PC-3 (cell line): ENCODE measurements at regions not wholly inside any gene's neighbourhood (a gene's known extent, or its start where the extent isn't known, plus 50 kb on each side); places are given as distances from the start of the nearest gene placed in this dataset.

Source experiments
- ATAC-seq: fragments of 200-7000 bp; cut with Tn5 transposase; 2 replicates; pipeline ENCODE4 v1.9.1; 2020; ENCODE audit warnings: mild to moderate bottlenecking, moderate library complexity
- BruUV-seq: library from RNA; stranded (reverse); fragments of 400-500 nt; replicated peaks from 2 replicates; lab custom pipeline; 2021; lab: Mats Ljungman, UMichigan
- CTCF ChIA-PET: fragments of 300-600 bp; sonication (Branson Sonifier 250); formaldehyde crosslinking; loops from one replicate; lab custom pipeline; 2022; ENCODE audit warnings: antibody characterized with exemption; lab: Charles Lee
- POLR2A ChIA-PET: fragments of 300-600 bp; sonication (Branson Sonifier 250); formaldehyde crosslinking; loops from one replicate; lab custom pipeline; 2022; ENCODE audit warnings: antibody characterized with exemption; ENCODE audit not compliant: unreplicated experiment; lab: Charles Lee
- DNase-seq: peaks from one replicate; pipeline ENCODE4 v3.0.0-alpha.2; 2015
- H2AFZ ChIP-seq: fragments of 300-600 bp; sonication (generic); 2 replicates; pipeline ENCODE4 v1.6.0; 2016; ENCODE audit warnings: antibody characterized with exemption, low read length
- H3F3A ChIP-seq: fragments of 300-600 bp; sonication (generic); one replicate; pipeline ENCODE4 v1.6.0; 2017; ENCODE audit warnings: antibody characterized with exemption, low read length, control low read depth, mild to moderate bottlenecking; ENCODE audit not compliant: unreplicated experiment
- H3K27ac ChIP-seq: fragments of 300-600 bp; sonication (generic); 2 replicates; pipeline ENCODE4 v1.5.1; 2016; ENCODE audit warnings: mild to moderate bottlenecking, low read length
- H3K27me3 ChIP-seq: fragments of 300-600 bp; sonication (generic); 2 replicates; pipeline ENCODE4 v1.6.1; 2016; ENCODE audit warnings: low read length, mixed read lengths
- H3K36me3 ChIP-seq: fragments of 300-600 bp; sonication (generic); 2 replicates; pipeline ENCODE4 v1.6.1; 2016; ENCODE audit warnings: low read depth, mixed run types, low read length, mixed read lengths
- H3K4me1 ChIP-seq: fragments of 300-600 bp; sonication (generic); 2 replicates; pipeline ENCODE4 v1.5.1; 2016; ENCODE audit warnings: low read length; ENCODE audit not compliant: insufficient read depth
- H3K4me2 ChIP-seq: fragments of 300-600 bp; sonication (generic); 2 replicates; pipeline ENCODE4 v1.6.0; 2016; ENCODE audit warnings: low read length
- H3K4me3 ChIP-seq: fragments of 300-600 bp; sonication (generic); 2 replicates; pipeline ENCODE4 v1.5.1; 2016; ENCODE audit warnings: mild to moderate bottlenecking, low read length, mixed read lengths
- H3K79me2 ChIP-seq: fragments of 300-600 bp; sonication (generic); 2 replicates; pipeline ENCODE4 v1.6.1; 2017; ENCODE audit warnings: low read length, mixed read lengths
- H3K9ac ChIP-seq: fragments of 300-600 bp; sonication (generic); 2 replicates; pipeline ENCODE4 v1.6.0; 2016; ENCODE audit warnings: mild to moderate bottlenecking, low read length
- H3K9me2 ChIP-seq: fragments of 300-600 bp; sonication (generic); replicated peaks from 2 replicates; pipeline ENCODE4 v1.6.1; 2016; ENCODE audit warnings: mixed run types, low read length, mixed read lengths
- H3K9me3 ChIP-seq: fragments of 300-600 bp; sonication (generic); 2 replicates; pipeline ENCODE4 v1.6.1; 2016; ENCODE audit warnings: low read length, mixed read lengths
- H4K20me1 ChIP-seq: fragments of 300-600 bp; sonication (generic); 2 replicates; pipeline ENCODE4 v1.6.1; 2016; ENCODE audit warnings: low read length, mixed read lengths
- CTCF ChIP-seq: fragments of 300-600 bp; sonication (generic); conservative IDR thresholded peaks from 2 replicates; pipeline ENCODE4 v1.5.1; 2017; ENCODE audit warnings: antibody characterized with exemption, low read depth, mild to moderate bottlenecking, low read length
- EZH2 ChIP-seq: fragments of 300-600 bp; sonication (generic); IDR thresholded peaks from one replicate; pipeline ENCODE4 v1.6.1; 2017; ENCODE audit warnings: antibody characterized with exemption, mild to moderate bottlenecking, low read length; ENCODE audit not compliant: unreplicated experiment
- EZH2phosphoT487 ChIP-seq: fragments of 300-600 bp; sonication (generic); IDR thresholded peaks from 2 replicates; pipeline ENCODE4 v1.6.1; 2018; ENCODE audit warnings: mild to moderate bottlenecking, antibody characterized with exemption, low read length, borderline replicate concordance
- intact Hi-C: fragments of 100-400 bp; cut with micrococcal nuclease; formaldehyde crosslinking; loops from 2 replicates; pipeline ENCODE4 v1.9.0; 2023

GRCh38 chr7:29622335-29623265 lies 59.0 kb downstream of the PRR15 start:
- Histone ChIP-seq H3K4me1 (peaks cover 43% of the 10 kb centered on the region), H3K9me2 (no peaks in the 10 kb centered on the region), H3K27me3 (no peaks in the 10 kb centered on the region), H2AFZ (peak overlapping the region; percentile 47), H3K79me2 (no peaks in the 10 kb centered on the region), H3K9ac (peak overlapping the region; percentile 56), H3K9me3 (no peaks in the 10 kb centered on the region), H3F3A (peaks cover 5% of the 10 kb centered on the region), H3K36me3 (no peaks in the 10 kb centered on the region), H3K4me2 (peak overlapping the region; percentile 76), H3K27ac (peak overlapping the region; percentile 80), H3K4me3 (peak overlapping the region; percentile 45), H4K20me1 (no peaks in the 10 kb centered on the region)
- ChIA-PET POLR2A (no interaction called here), CTCF (no interaction called here)
- peak; percentile 23; the same call in 1 of the 2 replicates for TF ChIP-seq CTCF
- TF ChIP-seq EZH2phosphoT487, result no peak
- peak; percentile 88 for ATAC-seq
- intact Hi-C loops, result loop anchor here (1.0 to 2.0 kb wide), 3 partner anchors 14 to 172 kb away; partner anchors contain the start of gene PRR15
- DNase-seq, result peak; percentile 94
- BruUV-seq, result TSS peak; percentile 95

- Histone ChIP-seq H3K9ac (no peak overlapping the region), H3K9me2 (no peaks in the 10 kb centered on the region), H3K79me2 (no peaks in the 10 kb centered on the region), H3K4me2 (peak overlapping the region; percentile 32; the same call in 1 of the 2 replicates), H3K4me1 (peaks cover 46% of the 10 kb centered on the region), H3K4me3 (no peak overlapping the region), H3K36me3 (no peaks in the 10 kb centered on the region), H3K9me3 (no peaks in the 10 kb centered on the region), H2AFZ (no peak overlapping the region), H4K20me1 (no peaks in the 10 kb centered on the region), H3K27me3 (no peaks in the 10 kb centered on the region), H3K27ac (peak overlapping the region; percentile 80), H3F3A (peaks cover 5% of the 10 kb centered on the region)
- CTCF ChIA-PET, result no interaction called here
- DNase-seq, result peak; percentile 87
- POLR2A ChIA-PET, result no interaction called here
- intact Hi-C loops, result loop anchor here (2.0 kb wide), 1 partner anchor 15 kb away; no protein-coding TSS in a partner anchor
- TF ChIP-seq CTCF, result no peak
- TF ChIP-seq EZH2, result no peak
- TF ChIP-seq EZH2phosphoT487, result no peak
- no TSS peak for BruUV-seq
- ATAC-seq, result peak; percentile 11; the same call in 1 of the 2 replicates
Observed at GRCh38 chr7:29623973-29624372, 60.3 kb downstream of the PRR15 start.

DNA sequence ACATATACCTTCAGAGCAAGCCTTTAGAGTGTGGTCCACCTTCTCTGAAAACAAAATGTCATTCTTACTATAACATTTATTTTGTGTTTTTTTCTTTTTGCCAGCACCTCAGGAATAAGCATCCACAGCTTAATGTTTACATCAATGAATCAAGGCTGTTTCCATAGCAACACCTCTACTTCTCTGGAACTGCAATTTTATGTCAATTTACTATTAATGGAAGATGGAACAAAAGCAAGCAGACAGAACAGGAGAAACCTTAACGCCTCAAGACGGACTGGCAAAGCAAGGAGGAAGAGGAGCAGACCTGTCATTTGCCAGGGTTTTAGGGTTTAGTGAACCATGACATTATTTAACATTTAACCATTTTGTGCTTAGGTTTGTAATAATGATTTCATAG lies 63.1 kb downstream of the PRR15 start:
- Histone ChIP-seq H3K4me2 (no peak overlapping the region), H3K4me3 (no peak overlapping the region), H3K79me2 (no peaks in the 10 kb centered on the region), H3K36me3 (no peaks in the 10 kb centered on the region), H3K4me1 (peaks cover 35% of the 10 kb centered on the region), H3K9me2 (no peaks in the 10 kb centered on the region), H3K27ac (no peak overlapping the region), H3F3A (peaks cover 5% of the 10 kb centered on the region), H2AFZ (no peak overlapping the region), H4K20me1 (no peaks in the 10 kb centered on the region), H3K27me3 (no peaks in the 10 kb centered on the region), H3K9ac (no peak overlapping the region), H3K9me3 (no peaks in the 10 kb centered on the region)
- no peak for ATAC-seq
- intact Hi-C loops, result no loop called here
- BruUV-seq, result no TSS peak
- TF ChIP-seq CTCF (no peak), EZH2 (no peak), EZH2phosphoT487 (no peak)
- DNase-seq, result no peak
- POLR2A ChIA-PET, result no interaction called here
- CTCF ChIA-PET, result no interaction called here
